ENCODE measurements at regions not wholly inside any gene's neighbourhood (a gene's known extent, or its start where the extent isn't known, plus 50 kb on each side); places are given as distances from the start of the nearest gene placed in this dataset.

GRCh38 chr22:49640366-49641095, 187.1 kb downstream of the BRD1 start:
- TF ChIP-seq CTCF (IDR thresholded peaks at IDR 0.05; ENCODE audit: insufficient read depth, low read length, poor library complexity, severe bottlenecking) (no peak), EZH2phosphoT487 (conservative IDR thresholded peaks at IDR 0.05; ENCODE audit: low read length) (no peak)
